Left ventricle myocardium inferior (tissue), 1 donor: ENCODE measurements at regions not wholly inside any gene's neighbourhood (a gene's known extent, or its start where the extent isn't known, plus 50 kb on each side); places are given as distances from the start of the nearest gene placed in this dataset.
"Not testable (repeated sequence)": the region's sequence is repeated elsewhere in the genome, so short reads cannot be mapped to it uniquely, and the experiment has no call there.

Source experiments
- DNase-seq: peaks from one replicate; pipeline ENCODE4 v3.0.0-alpha.2; 2020
- H3K27ac ChIP-seq: fragments of 200-600 bp; replicated peaks from 2 replicates; pipeline ENCODE4 v1.8.0; 2021
- H3K27me3 ChIP-seq: fragments of 200-600 bp; 2 replicates; pipeline ENCODE4 v1.8.0; 2021; ENCODE audit warnings: low read depth
- H3K36me3 ChIP-seq: fragments of 200-600 bp; 2 replicates; pipeline ENCODE4 v1.8.0; 2021
- H3K4me1 ChIP-seq: fragments of 200-600 bp; 2 replicates; pipeline ENCODE4 v1.8.0; 2021
- H3K4me3 ChIP-seq: fragments of 200-600 bp; 2 replicates; pipeline ENCODE4 v1.8.0; 2021; ENCODE audit warnings: mild to moderate bottlenecking, moderate library complexity
- H3K9me3 ChIP-seq: fragments of 200-600 bp; replicated peaks from 2 replicates; pipeline ENCODE4 v1.8.0; 2021
- intact Hi-C: fragments of 100-400 bp; cut with micrococcal nuclease; formaldehyde crosslinking; loops from one replicate; pipeline ENCODE4 v1.11.0; 2022
- TF ChIP-seq, protein P1 (sequence below): fragments of 200-600 bp; IDR thresholded peaks from 2 replicates; pipeline ENCODE4 v1.8.0; 2021; ENCODE audit warnings: antibody characterized with exemption, mild to moderate bottlenecking, borderline replicate concordance
- donor health status: DM: no; HTN: yes; CAD: no; lungs with severe emphysema.

DNA sequence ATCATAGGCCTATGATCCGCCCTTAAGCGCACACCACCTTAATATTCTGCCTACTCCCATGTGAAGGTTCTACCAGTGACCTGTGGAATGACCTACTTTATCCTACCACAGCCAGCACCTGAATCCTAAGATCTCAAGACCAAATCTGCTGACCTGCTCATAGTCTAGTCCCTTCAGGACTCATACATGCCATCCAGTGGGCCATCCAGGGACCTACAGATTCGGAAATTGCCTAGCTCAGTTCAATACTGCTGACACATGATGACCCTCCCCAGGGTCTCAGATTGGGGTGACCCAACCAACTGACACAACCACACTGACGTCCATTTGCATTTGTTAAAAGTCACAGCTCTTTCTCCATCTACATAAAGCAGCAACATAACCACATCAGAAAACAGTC, 443.8 kb upstream of the ST8SIA4 start:
- H3K4me3 ChIP-seq, result no peak overlapping the region
- no peaks in the 10 kb centered on the region for H3K4me1 ChIP-seq
- no peak overlapping the region for H3K27ac ChIP-seq
- DNase-seq, result no peak
- intact Hi-C loops, result no loop called here
- no peaks in the 10 kb centered on the region for H3K27me3 ChIP-seq
- H3K36me3 ChIP-seq, result no peaks in the 10 kb centered on the region
- H3K9me3 ChIP-seq, result peaks cover 21% of the 10 kb centered on the region
- TF ChIP-seq, protein P1, sequence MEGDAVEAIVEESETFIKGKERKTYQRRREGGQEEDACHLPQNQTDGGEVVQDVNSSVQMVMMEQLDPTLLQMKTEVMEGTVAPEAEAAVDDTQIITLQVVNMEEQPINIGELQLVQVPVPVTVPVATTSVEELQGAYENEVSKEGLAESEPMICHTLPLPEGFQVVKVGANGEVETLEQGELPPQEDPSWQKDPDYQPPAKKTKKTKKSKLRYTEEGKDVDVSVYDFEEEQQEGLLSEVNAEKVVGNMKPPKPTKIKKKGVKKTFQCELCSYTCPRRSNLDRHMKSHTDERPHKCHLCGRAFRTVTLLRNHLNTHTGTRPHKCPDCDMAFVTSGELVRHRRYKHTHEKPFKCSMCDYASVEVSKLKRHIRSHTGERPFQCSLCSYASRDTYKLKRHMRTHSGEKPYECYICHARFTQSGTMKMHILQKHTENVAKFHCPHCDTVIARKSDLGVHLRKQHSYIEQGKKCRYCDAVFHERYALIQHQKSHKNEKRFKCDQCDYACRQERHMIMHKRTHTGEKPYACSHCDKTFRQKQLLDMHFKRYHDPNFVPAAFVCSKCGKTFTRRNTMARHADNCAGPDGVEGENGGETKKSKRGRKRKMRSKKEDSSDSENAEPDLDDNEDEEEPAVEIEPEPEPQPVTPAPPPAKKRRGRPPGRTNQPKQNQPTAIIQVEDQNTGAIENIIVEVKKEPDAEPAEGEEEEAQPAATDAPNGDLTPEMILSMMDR, result no peak

DNA sequence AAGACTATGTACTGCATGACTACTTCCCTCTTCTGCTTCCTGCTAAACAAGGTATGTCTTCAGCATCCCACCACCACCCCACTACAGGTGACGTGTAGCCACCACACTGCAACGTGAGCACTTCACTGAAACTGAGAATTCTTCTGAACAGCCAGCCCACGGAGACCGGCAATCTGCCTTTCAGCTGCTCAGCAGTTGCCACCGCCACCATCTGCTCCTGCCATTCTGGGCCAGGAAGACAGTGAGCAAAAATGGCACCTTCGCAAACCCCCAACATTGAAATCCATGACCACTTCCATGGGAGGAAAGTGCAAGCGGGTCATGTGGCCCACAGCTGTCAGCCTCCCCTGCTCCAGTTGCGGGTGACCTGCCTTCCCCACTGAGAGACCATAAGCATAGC, 443.4 kb upstream of the ST8SIA4 start:
- H3K4me3 ChIP-seq, result no peak overlapping the region
- H3K36me3 ChIP-seq, result no peaks in the 10 kb centered on the region
- H3K9me3 ChIP-seq, result peaks cover 21% of the 10 kb centered on the region
- H3K27ac ChIP-seq, result no peak overlapping the region
- DNase-seq, result no peak
- TF ChIP-seq, protein P1, result no peak
- H3K27me3 ChIP-seq, result no peaks in the 10 kb centered on the region
- intact Hi-C loops, result no loop called here
- no peaks in the 10 kb centered on the region for H3K4me1 ChIP-seq

GRCh38 chr5:101338226-101338625, 435.1 kb upstream of the ST8SIA4 start:
- Histone ChIP-seq H3K4me3 (no peak overlapping the region), H3K27me3 (no peaks in the 10 kb centered on the region), H3K4me1 (no peaks in the 10 kb centered on the region), H3K27ac (no peak overlapping the region), H3K9me3 (no peaks in the 10 kb centered on the region), H3K36me3 (no peaks in the 10 kb centered on the region)
- TF ChIP-seq, protein P1, result no peak
- intact Hi-C loops, result no loop called here
- DNase-seq, result no peak

DNA sequence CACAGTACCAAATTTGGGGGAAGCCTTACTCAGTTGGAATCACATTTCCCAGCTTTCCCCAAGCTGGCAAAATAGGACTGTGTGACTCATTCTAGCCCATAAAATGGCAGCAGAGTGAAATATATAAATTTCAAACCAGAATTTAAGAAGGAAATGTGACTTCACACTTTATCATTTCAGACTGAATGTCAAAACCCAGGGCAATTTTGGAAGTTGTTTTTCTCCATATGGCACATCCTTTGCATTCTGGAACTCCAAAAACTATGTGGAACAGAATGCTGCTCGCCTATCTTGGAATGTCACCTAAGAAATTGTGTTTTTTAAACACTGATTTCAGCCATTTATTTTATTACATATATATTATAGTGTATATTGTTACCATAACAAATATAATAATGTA, 424.7 kb upstream of the ST8SIA4 start:
- Histone ChIP-seq H3K27me3 (no peaks in the 10 kb centered on the region), H3K9me3 (peaks cover 25% of the 10 kb centered on the region), H3K36me3 (no peaks in the 10 kb centered on the region), H3K4me3 (no peak overlapping the region), H3K4me1 (no peaks in the 10 kb centered on the region), H3K27ac (no peak overlapping the region)
- TF ChIP-seq, protein P1, result no peak
- intact Hi-C loops, result no loop called here
- no peak for DNase-seq

DNA sequence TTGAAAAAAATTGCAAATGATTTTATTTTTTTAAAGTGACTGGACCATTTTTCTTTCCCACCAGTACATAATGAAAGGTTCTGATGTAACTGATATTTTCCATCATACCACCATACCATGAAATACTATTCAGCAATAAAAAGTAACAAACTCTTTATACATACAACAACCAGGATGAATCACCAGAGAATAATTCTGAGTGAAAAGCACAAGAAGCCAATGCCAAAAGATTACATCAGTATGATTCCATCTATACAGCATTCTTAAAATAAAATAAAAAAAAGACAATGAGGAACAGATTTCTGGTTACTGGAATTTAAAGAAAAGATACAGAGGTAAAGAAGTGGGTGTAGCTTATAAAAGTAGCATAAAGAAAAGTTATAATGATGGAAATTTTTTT, 423.7 kb upstream of the ST8SIA4 start:
- intact Hi-C loops, result no loop called here
- TF ChIP-seq, protein P1, result no peak
- Histone ChIP-seq H3K9me3 (peaks cover 25% of the 10 kb centered on the region), H3K27me3 (no peaks in the 10 kb centered on the region), H3K4me3 (no peak overlapping the region), H3K27ac (no peak overlapping the region), H3K36me3 (no peaks in the 10 kb centered on the region), H3K4me1 (no peaks in the 10 kb centered on the region)
- DNase-seq, result no peak

- intact Hi-C loops, H3K27me3 ChIP-seq, H3K27ac ChIP-seq, H3K4me3 ChIP-seq, DNase-seq, H3K4me1 ChIP-seq, H3K36me3 ChIP-seq, H3K9me3 ChIP-seq: not testable (repeated sequence)
Observed at GRCh38 chr5:101316401-101316800, 413.3 kb upstream of the ST8SIA4 start.
